GM19463 (cell line): ENCODE measurements at regions not wholly inside any gene's neighbourhood (a gene's known extent, or its start where the extent isn't known, plus 50 kb on each side); places are given as distances from the start of the nearest gene placed in this dataset.
"Not testable (repeated sequence)": the region's sequence is repeated elsewhere in the genome, so short reads cannot be mapped to it uniquely, and the experiment has no call there.

Experiments
- ATAC-seq: cut with Tn5 transposase; IDR thresholded peaks from one replicate; pipeline ENCODE4 v1.9.1; 2021; ENCODE audit warnings: mild to moderate bottlenecking, moderate library complexity; ENCODE audit not compliant: unreplicated experiment

DNA sequence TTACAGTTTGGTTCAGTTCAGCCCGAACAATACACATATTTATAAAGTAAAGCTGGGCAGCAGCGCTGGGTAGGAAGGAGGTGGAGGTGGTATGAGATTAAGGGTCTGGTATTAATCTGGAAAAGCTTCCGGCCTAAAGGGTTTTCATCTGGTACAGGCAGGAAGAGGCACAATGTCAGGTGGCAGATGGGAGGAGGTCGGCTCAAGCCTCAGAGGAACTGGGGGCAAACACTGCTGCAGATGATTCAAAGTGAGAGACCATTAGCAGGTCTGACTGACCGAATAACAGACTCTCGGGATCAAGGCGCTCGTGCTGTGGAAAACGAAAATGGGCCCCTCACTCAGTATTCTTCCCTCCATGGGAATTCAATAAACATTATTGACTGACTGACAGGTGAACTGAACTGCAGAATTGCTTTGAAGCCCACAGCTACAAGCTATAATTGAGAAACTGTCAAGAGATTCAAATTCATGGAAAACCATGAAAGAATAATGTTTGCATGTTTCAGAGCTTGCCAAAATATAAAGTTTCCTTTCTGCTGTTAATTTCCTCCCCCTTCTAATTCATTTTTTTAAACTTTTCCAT, 75.3 kb downstream of the TMEM167A start:
- peak; percentile 93 for ATAC-seq

GRCh38 chr5:83000922-83001321, 76.3 kb downstream of the TMEM167A start:
- ATAC-seq = no peak

DNA sequence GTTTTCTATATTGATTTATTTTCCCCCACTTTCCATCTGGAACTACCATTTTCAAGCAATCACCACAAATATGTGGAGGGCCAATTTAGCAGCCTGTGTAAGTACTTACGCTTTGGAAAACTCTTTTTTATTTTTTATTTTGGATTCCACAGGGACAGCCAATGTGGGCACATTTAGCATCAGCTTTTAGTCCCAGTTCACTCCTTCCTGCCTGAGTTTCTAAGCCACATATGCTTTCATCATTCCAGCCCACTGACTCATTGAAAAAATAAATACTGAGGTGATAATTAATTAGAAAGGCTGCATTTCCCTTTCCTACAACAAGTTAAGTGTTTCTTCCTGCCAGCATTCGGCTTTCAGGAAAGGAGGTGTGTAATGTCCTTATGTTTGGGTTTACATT, 76.8 kb downstream of the TMEM167A start:
- ATAC-seq = no peak

DNA sequence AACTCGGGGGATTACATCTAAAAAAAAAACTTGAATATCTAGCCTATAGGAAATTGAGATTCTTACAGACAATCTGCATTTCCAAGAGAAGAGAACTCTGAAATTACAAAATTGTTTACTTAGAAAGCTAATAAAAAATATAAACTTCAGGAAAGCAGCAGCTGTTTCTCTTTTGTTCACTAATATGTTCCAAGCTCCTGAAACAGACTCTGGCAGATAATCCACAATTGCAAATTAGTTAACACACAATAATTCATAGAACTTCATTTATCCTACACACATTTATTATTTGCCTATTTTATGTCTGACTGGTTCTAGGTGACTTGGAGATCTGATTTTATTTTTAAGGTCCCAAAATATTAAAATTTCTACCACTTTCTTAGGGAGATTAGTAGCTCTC, 83.8 kb downstream of the TMEM167A start:
- no peak for ATAC-seq

GRCh38 chr5:82992646-82993045, 84.5 kb downstream of the TMEM167A start:
- no peak for ATAC-seq

- ATAC-seq = peak; percentile 61
Observed at GRCh38 chr5:82991678-82992323, 85.4 kb downstream of the TMEM167A start.

- no peak for ATAC-seq
Observed at GRCh38 chr5:82991059-82991458, 86.1 kb downstream of the TMEM167A start.

GRCh38 chr5:82987188-82987587, 90.0 kb downstream of the TMEM167A start:
- ATAC-seq = no peak

DNA sequence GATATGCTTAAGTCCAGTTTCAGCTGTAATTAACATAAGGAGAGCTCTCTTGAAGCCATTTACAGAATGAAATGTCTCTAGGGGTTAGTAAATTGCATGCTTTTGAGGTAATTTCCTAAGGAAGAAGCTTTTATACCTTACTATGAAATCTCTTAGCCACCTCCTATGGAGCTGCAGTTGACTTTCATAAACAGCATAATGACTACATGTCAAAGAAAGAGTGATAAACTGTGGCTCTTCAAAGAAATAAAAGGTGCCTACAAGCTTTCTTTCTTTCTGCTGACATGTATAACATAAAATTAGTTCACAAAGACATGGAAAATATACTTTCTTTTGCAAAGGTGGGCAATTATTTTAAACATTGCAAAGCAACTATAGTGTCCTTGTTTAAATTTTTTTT, 90.8 kb downstream of the TMEM167A start:
- ATAC-seq = no peak

DNA sequence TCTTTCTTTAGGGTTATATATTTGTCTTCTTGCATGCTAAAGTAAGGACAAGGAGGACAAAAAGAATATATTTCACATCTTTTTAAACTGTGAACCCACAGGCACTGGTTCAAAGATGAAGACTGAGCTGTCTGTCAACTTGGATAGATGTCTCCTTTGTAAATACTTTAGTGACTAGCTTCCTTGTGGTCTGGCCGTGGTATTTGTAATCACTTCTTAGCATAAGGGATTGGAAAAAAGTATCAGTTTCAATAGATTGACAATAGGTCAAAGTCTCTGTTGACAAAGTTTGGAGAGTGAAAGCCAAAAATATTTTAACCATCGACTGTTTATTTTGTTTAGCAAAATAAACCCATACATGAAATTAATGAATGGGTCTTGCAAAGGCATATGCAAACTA, 91.4 kb downstream of the TMEM167A start:
- no peak for ATAC-seq

DNA sequence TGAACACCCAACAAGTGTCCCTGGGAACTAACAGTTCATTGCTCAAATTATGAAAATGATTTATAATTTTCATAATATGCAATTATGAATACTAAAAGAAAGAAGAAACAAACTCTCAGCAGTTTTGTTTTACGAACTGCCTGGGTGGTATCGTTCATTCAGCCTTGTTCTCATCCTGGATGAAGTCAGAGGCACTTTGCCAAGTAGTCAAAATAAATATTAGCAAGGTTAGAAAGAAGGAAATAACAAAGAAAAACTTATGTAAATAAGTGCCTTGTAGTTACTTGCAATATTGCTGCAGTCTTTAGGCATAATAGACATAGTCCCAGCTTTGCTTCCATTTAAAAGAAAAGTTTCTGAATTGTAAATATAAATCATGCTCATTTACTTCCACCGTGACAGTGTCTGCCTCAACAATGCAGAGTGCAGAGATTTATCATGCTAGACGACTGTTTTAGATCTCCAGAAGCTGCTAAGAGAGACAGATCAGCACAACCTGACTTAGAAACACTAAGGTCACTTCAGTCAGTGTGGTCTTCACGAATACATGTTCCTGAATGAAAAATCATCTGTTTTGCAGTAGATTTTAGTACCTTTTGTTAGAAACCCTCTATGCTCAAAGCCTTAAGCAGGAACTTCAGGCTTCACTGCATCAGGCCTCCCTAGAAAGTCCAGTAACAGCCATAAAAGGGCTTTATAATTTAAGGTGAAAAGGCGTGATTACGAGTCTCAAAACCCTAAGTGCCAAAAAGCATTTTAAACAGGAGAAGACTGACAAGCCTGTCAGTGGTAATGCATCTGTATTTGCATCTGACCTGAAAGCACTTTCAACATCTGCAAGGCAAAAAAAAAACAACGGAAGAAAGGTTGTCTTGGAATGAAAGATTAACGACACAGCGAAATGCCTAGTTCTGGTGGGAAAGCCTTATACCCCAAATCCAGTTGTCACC, 92.1 kb downstream of the TMEM167A start:
- no peak for ATAC-seq

- no peak for ATAC-seq
Observed at GRCh38 chr5:82982846-82983245, 94.3 kb downstream of the TMEM167A start.

DNA sequence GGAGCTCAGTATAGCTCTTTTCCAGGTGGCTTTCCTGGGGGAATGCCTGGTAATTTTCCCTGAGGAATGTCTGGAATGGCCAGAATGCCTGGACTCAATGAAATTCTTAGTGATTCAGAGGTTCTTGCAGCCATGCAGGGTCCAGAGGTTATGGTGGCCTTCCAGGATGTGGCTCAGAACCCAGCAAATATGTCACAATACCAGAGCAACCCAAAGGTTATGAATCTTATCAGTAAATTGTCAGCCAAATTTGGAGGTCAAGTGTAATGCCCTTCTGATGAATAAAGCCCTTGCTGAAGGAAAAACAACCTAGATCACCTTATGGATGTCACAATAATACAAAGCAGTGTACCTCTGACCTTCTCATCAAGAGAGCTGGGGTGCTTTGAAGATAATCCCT, 100.3 kb downstream of the TMEM167A start:
- not testable (repeated sequence) for ATAC-seq

DNA sequence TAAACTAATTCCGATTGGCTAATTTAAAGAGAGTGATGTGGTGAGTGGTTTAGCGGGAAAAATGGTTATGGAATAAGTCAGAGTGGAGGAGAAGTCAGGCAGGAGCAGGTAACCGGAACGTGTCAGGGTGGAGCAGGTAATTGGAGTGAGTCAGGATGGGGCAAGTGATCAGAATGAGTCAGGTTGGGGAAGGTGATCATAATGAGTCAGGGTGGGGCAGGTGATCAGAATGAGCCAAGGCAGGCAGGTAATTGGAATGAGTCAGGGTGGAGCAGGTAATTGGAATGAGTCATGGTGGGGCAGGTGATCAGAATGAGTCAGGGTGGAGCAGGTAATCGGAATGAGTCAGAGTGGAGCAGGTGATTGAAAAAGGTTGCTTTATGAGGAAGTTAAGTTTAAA, 101.4 kb downstream of the TMEM167A start:
- no peak for ATAC-seq

GRCh38 chr5:82975396-82975795, 101.8 kb downstream of the TMEM167A start:
- ATAC-seq = no peak

- not testable (repeated sequence) for ATAC-seq
Observed at GRCh38 chr5:82974346-82974745, 102.8 kb downstream of the TMEM167A start.

DNA sequence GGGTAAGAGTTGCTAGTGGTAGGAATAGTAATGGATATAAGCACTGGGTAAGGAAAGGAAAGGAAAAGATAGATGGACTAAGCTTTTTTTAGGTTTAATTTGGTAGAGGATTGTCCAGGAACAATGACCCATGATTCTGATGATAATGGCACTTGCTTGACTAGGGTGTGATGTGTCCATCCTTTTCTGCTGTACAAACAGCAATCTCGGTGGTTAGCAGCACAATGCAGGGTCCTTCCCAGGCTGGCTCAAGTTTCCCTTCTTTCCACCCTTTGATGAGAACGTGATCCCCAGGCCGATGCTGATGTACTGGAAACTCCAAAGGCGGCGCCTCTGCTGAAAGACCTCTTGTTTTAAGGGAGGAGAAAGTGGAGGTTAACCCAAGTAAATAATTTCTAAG, 105.3 kb downstream of the TMEM167A start:
- ATAC-seq = no peak

DNA sequence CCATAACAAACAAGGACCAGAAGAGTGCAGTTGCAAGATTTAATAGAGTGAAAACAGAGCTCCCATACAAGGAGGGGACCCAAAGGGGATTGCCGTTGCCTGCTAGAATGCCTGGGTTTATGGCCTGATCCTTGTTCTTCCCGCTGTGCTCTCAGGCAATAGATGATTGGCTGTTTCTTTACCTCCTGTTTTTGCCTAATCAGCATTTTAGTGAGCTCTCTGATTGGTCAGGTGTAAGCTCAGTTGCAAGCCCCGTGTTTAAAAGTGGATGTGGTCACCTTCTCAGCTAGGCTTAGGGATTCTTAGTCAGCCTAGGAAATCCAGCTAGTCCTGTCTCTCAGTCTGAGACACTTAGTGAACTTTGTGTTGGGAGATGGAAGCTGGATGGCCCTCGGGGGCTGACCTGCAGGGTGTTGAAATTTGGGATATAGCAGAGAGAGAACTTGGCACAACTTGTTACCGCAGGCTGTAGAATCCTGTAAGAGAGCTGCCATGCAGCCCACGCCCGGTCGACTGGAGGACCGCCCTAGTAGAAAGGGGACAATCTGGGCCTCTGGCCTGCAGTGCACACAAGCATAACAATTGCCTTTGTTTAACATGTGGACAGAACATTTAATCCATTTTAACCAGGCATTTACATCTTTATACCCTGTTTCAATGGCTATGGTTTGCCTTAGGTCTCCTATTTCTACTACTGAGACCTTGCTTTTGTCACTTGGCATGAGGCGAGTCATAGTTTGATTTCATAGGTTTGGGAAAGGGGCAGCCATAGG, 106.0 kb downstream of the TMEM167A start:
- ATAC-seq = not testable (repeated sequence)

DNA sequence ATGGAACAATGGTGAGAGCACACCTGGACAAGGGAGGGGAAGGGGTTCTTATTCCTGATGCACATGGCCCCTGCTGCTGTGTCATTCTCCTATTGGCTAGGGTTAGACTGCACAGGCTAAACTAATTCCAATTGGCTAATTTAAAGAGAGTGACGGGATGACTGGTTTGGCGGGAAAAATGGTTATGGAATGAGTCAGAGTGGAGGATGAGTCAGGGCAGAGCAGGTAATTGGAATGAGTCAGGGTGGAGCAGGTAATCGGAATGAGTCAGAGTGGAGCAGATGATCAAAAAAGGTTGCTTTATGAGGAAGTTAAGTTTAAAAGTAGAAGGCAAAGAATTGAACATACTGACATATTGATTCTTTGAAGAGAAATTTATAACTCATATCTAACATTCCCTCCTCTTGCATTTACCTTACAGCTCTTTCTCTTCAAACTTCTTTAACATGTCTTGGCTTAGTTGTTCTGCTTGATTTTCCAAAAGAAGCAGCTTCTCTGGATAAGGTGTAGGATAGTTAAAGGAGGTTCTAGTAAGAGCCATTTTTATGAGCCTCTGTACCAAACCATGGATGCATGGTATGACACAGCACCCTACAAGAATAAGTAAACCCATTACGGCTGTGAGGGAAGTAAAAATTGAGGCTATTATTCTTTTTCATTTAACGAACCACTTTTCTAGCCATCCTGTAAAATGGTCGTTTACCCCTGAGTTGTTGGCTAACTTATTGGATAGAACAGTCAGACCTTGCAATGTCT, 107.8 kb downstream of the TMEM167A start:
- ATAC-seq = not testable (repeated sequence)

- ATAC-seq = no peak
Observed at GRCh38 chr5:82967072-82967471, 110.1 kb downstream of the TMEM167A start.
